Upper lobe of left lung (tissue), 6 donors: ENCODE measurements at regions not wholly inside any gene's neighbourhood (a gene's known extent, or its start where the extent isn't known, plus 50 kb on each side); places are given as distances from the start of the nearest gene placed in this dataset.

Source experiments
- ATAC-seq, 2 donors: fragments of 200-7000 bp; cut with Tn5 transposase; one replicate each; pipeline ENCODE4 v1.9.1; 2022; ENCODE audit warnings: mild to moderate bottlenecking in 2 of 2, moderate library complexity in 2 of 2; ENCODE audit not compliant: low FRiP score in 2 of 2
- DNase-seq, 2 donors: peaks; one replicate each; pipeline ENCODE4 v3.0.0-alpha.2; 2019 to 2020
- H3K27ac ChIP-seq, 4 donors: fragments of 200-600 bp; sonication (generic); one replicate each; pipeline ENCODE4 v1.5.1; 2016 to 2019
- H3K27me3 ChIP-seq, 4 donors: fragments of 200-600 bp; sonication (generic); one replicate each; pipeline ENCODE4 v1.5.1; 2017 to 2019
- H3K36me3 ChIP-seq, 4 donors: fragments of 200-600 bp; sonication (generic); one replicate each; pipeline ENCODE4 v1.5.1; 2016 to 2019
- H3K4me1 ChIP-seq, 4 donors: fragments of 200-600 bp; sonication (generic); one replicate each; pipeline ENCODE4 v1.5.1; 2018 to 2019
- H3K4me3 ChIP-seq, 4 donors: fragments of 200-600 bp; sonication (generic); one replicate each; pipeline ENCODE4 v1.5.1; 2017 to 2019; ENCODE audit warnings: mild to moderate bottlenecking in 2 of 4, moderate library complexity in 1 of 4
- H3K9me3 ChIP-seq, 4 donors: fragments of 200-600 bp; sonication (generic); one replicate each; pipeline ENCODE4 v1.5.1; 2018 to 2019
- CTCF ChIP-seq, 6 experiments: fragments of 450-650 bp in 4 of 6; fragments of 200-600 bp in 2 of 6; sonication (generic) in 2 of 6; IDR thresholded peaks; one replicate each; pipeline ENCODE4 v1.5.1; 2016 to 2019; ENCODE audit warnings: antibody characterized with exemption in 6 of 6
- EP300 ChIP-seq, 4 donors: sonication (generic); formaldehyde crosslinking; IDR thresholded peaks; one replicate each; pipeline ENCODE4 v1.5.1; 2017; ENCODE audit warnings: antibody characterized with exemption in 4 of 4, control low read depth in 2 of 4
- POLR2A ChIP-seq, 4 donors: fragments of 450-650 bp; IDR thresholded peaks; one replicate each; pipeline ENCODE4 v1.5.1; 2016 to 2017; ENCODE audit warnings: antibody characterized with exemption in 4 of 4, mild to moderate bottlenecking in 2 of 4
- POLR2AphosphoS5 ChIP-seq, 2 donors: sonication (generic); formaldehyde crosslinking; IDR thresholded peaks; one replicate each; pipeline ENCODE4 v1.5.1; 2017; ENCODE audit warnings: antibody characterized with exemption in 2 of 2
- WGBS, 2 donors: methylation state at CpG; one replicate each; pipeline ENCODE4 v1.1.5; 2017 to 2018; 5-methylcytosine and 5-hydroxymethylcytosine counted together
- donor health status: DM: no; HTN: no; CAD: no; lungs with moderate emphysema.
- donor health status: DM: no; HTN: yes; CAD: no; lungs with severe emphysema.

GRCh38 chr9:20178197-20178596, 389.4 kb upstream of the SLC24A2 start:
- DNase-seq (no peak), ATAC-seq (no peak)
- Histone ChIP-seq H3K4me3 (no peak overlapping the region), H3K27ac (no peak overlapping the region), H3K4me1 (no peaks in the 10 kb centered on the region), H3K9me3 (no peaks in the 10 kb centered on the region), H3K36me3 (no peaks in the 10 kb centered on the region), H3K27me3 (no peaks in the 10 kb centered on the region)
- 8 to 47% methylated on average over 1 of the region's 1 CpG for WGBS, 2 donors
- TF ChIP-seq EP300 (IDR thresholded peaks at IDR 0.05) (no peak), POLR2A (IDR thresholded peaks at IDR 0.05) (no peak), POLR2AphosphoS5 (IDR thresholded peaks at IDR 0.05) (no peak), CTCF (IDR thresholded peaks at IDR 0.05) (no peak)

- no peaks in the 10 kb centered on the region for H3K27me3 ChIP-seq
- H3K9me3 ChIP-seq = peaks cover 11 to 27% (median 22%) of the 10 kb centered on the region in 4 donors
- DNase-seq (no peak), ATAC-seq (no peak)
- H3K4me1 ChIP-seq = no peaks in the 10 kb centered on the region
- WGBS, 2 donors = 93 to 95% methylated on average over 3 of the region's 3 CpGs
- TF ChIP-seq POLR2A (IDR thresholded peaks at IDR 0.05) (no peak), POLR2AphosphoS5 (IDR thresholded peaks at IDR 0.05) (no peak), EP300 (IDR thresholded peaks at IDR 0.05) (no peak), CTCF (IDR thresholded peaks at IDR 0.05) (no peak)
- no peaks in the 10 kb centered on the region for H3K36me3 ChIP-seq
- no peak overlapping the region for H3K4me3 ChIP-seq
- no peak overlapping the region for H3K27ac ChIP-seq
Measured at GRCh38 chr9:20170122-20170521, 381.3 kb upstream of the SLC24A2 start.

- Histone ChIP-seq H3K9me3 (no peaks in the 10 kb centered on the region), H3K36me3 (no peaks in the 10 kb centered on the region), H3K27me3 (no peaks in the 10 kb centered on the region), H3K4me1 (no peaks in the 10 kb centered on the region), H3K27ac (no peak overlapping the region), H3K4me3 (no peak overlapping the region)
- TF ChIP-seq CTCF (IDR thresholded peaks at IDR 0.05) = no peak
- TF ChIP-seq POLR2AphosphoS5 (IDR thresholded peaks at IDR 0.05) = no peak
- TF ChIP-seq EP300 (IDR thresholded peaks at IDR 0.05) = no peak
- no peak for TF ChIP-seq POLR2A (IDR thresholded peaks at IDR 0.05)
- ATAC-seq (no peak), DNase-seq (no peak)
- WGBS, 2 donors = 78 to 84% methylated on average over 3 of the region's 3 CpGs
Measured at GRCh38 chr9:20152151-20152725, 363.4 kb upstream of the SLC24A2 start.

GRCh38 chr9:20148416-20148815, 359.6 kb upstream of the SLC24A2 start:
- Histone ChIP-seq H3K27me3 (no peaks in the 10 kb centered on the region), H3K27ac (no peak overlapping the region), H3K4me1 (no peaks in the 10 kb centered on the region), H3K36me3 (no peaks in the 10 kb centered on the region), H3K4me3 (no peak overlapping the region), H3K9me3 (no peaks in the 10 kb centered on the region)
- no peak for ATAC-seq
- WGBS, 2 donors = 91 to 92% methylated on average over 2 of the region's 2 CpGs
- TF ChIP-seq EP300 (IDR thresholded peaks at IDR 0.05) = no peak
- TF ChIP-seq POLR2AphosphoS5 (IDR thresholded peaks at IDR 0.05) = no peak
- no peak for TF ChIP-seq CTCF (IDR thresholded peaks at IDR 0.05)
- no peak for TF ChIP-seq POLR2A (IDR thresholded peaks at IDR 0.05)
- no peak for DNase-seq

- Histone ChIP-seq H3K36me3 (no peaks in the 10 kb centered on the region), H3K4me1 (no peaks in the 10 kb centered on the region), H3K27me3 (no peaks in the 10 kb centered on the region), H3K27ac (no peak overlapping the region), H3K4me3 (no peak overlapping the region), H3K9me3 (no peaks in the 10 kb centered on the region)
- ATAC-seq (no peak), DNase-seq (no peak)
- TF ChIP-seq POLR2A (IDR thresholded peaks at IDR 0.05) (no peak), EP300 (IDR thresholded peaks at IDR 0.05) (no peak), POLR2AphosphoS5 (IDR thresholded peaks at IDR 0.05) (no peak), CTCF (IDR thresholded peaks at IDR 0.05) (no peak)
- WGBS, 2 donors = 12 to 20% methylated on average over 7 of the region's 7 CpGs
Measured at GRCh38 chr9:20144197-20144596, 355.4 kb upstream of the SLC24A2 start.
